SK-MEL-5 (cell line): ENCODE measurements at regions not wholly inside any gene's neighbourhood (a gene's known extent, or its start where the extent isn't known, plus 50 kb on each side); places are given as distances from the start of the nearest gene placed in this dataset.
"Not testable (repeated sequence)": the region's sequence is repeated elsewhere in the genome, so short reads cannot be mapped to it uniquely, and the experiment has no call there.

Experiments
- DNase-seq: peaks from one replicate; pipeline ENCODE4 v3.0.0-alpha.2; 2016; ENCODE audit warnings: low read depth, low spot score
- in situ Hi-C: cut with HindIII; loops from 2 replicates; pipeline ENCODE4 v1.10.0; 2016; ENCODE audit warnings: low sequenced_read_pairs, high pct_unique_total_duplicates, low pct_unique_long_range_greater_than_20kb

- in situ Hi-C loops, result no loop called here
- DNase-seq, result no peak
These were observed 279.9 kb upstream of the MKLN1 start for GRCh38 chr7:131047651-131048304.

GRCh38 chr7:131051304-131051703 is 276.4 kb upstream of the MKLN1 start:
- in situ Hi-C loops, result no loop called here

GRCh38 chr7:131052285-131052904 is 275.3 kb upstream of the MKLN1 start:
- peak; percentile 82 for DNase-seq
- in situ Hi-C loops, result no loop called here

More at GRCh38 chr7:131051304-131051703, 276.4 kb upstream of the MKLN1 start:
- DNase-seq, result no peak

GRCh38 chr7:131056007-131056406 is 271.7 kb upstream of the MKLN1 start:
- DNase-seq, result peak; percentile 44
- in situ Hi-C loops, result no loop called here

GRCh38 chr7:131057015-131057793 is 270.5 kb upstream of the MKLN1 start:
- in situ Hi-C loops, result no loop called here
- peak; percentile 100 for DNase-seq

GRCh38 chr7:131057794-131058070 is 269.9 kb upstream of the MKLN1 start:
- DNase-seq, result peak; percentile 69
- in situ Hi-C loops, result no loop called here

- DNase-seq, in situ Hi-C loops: not testable (repeated sequence)
These were observed 269.0 kb upstream of the MKLN1 start for GRCh38 chr7:131058561-131059288.

GRCh38 chr7:131059401-131059800 is 268.3 kb upstream of the MKLN1 start:
- DNase-seq, in situ Hi-C loops: not testable (repeated sequence)

- in situ Hi-C loops, result no loop called here
- DNase-seq, result no peak
These were observed 266.5 kb upstream of the MKLN1 start for GRCh38 chr7:131061158-131061557.

- DNase-seq, result no peak
- in situ Hi-C loops, result no loop called here
These were observed 265.9 kb upstream of the MKLN1 start for GRCh38 chr7:131061818-131062217.

- in situ Hi-C loops, result no loop called here
- no peak for DNase-seq
These were observed 261.0 kb upstream of the MKLN1 start for GRCh38 chr7:131066635-131067034.

- in situ Hi-C loops, result no loop called here
- peak; percentile 70 for DNase-seq
These were observed 260.5 kb upstream of the MKLN1 start for GRCh38 chr7:131067220-131067619.

- peak; percentile 77 for DNase-seq
These were observed 259.1 kb upstream of the MKLN1 start for GRCh38 chr7:131068604-131069021.

GRCh38 chr7:131071786-131072504 is 255.7 kb upstream of the MKLN1 start:
- in situ Hi-C loops, result no loop called here
- DNase-seq, result peak; percentile 99

More at GRCh38 chr7:131068604-131069021, 259.1 kb upstream of the MKLN1 start:
- in situ Hi-C loops, result no loop called here

- in situ Hi-C loops, result no loop called here
- peak; percentile 77 for DNase-seq
These were observed 255.1 kb upstream of the MKLN1 start for GRCh38 chr7:131072505-131073091.

- in situ Hi-C loops, result no loop called here
- no peak for DNase-seq
These were observed 253.6 kb upstream of the MKLN1 start for GRCh38 chr7:131074043-131074442.

- in situ Hi-C loops, result no loop called here
- DNase-seq, result no peak
These were observed 253.1 kb upstream of the MKLN1 start for GRCh38 chr7:131074585-131074984.
